CD14-positive monocyte (primary cell): ENCODE measurements at regions not wholly inside any gene's neighbourhood (a gene's known extent, or its start where the extent isn't known, plus 50 kb on each side); places are given as distances from the start of the nearest gene placed in this dataset.

Experiments used
- DNase-seq, 3 donors: peaks; one replicate each; pipeline ENCODE4 v3.0.0-alpha.2; 2011 to 2022
- H2AFZ ChIP-seq: 2 replicates; pipeline ENCODE4 v1.6.0; 2012; ENCODE audit warnings: mild to moderate bottlenecking, low read depth, low read length, inconsistent platforms; ENCODE audit not compliant: insufficient read depth, poor library complexity, severe bottlenecking
- H3K27ac ChIP-seq, 2 donors: 1 replicate in 1 of 2; 2 replicates in 1 of 2; pipeline ENCODE4 v1.5.1; 2012 to 2013; ENCODE audit warnings: low read length in 2 of 2, control low read depth in 1 of 2, inconsistent platforms in 1 of 2, low read depth in 1 of 2, mild to moderate bottlenecking in 1 of 2
- H3K27me3 ChIP-seq, 2 donors: one replicate each; pipeline versions ENCODE4 v1.6.0 to v1.6.1; 2011 to 2013; ENCODE audit warnings: low read length in 2 of 2; ENCODE audit not compliant: control insufficient read depth in 2 of 2, insufficient read depth in 2 of 2
- H3K36me3 ChIP-seq, 2 donors: replicated peaks in 1 of 2; 1 replicate in 1 of 2; 2 replicates in 1 of 2; pipeline versions ENCODE4 v1.5.1 to v1.6.1; 2012 to 2013; ENCODE audit warnings: low read length in 2 of 2, control low read depth in 1 of 2, inconsistent platforms in 1 of 2, mild to moderate bottlenecking in 1 of 2; ENCODE audit not compliant: insufficient read depth in 2 of 2, control insufficient read depth in 1 of 2
- H3K4me1 ChIP-seq, 2 donors: 1 replicate in 1 of 2; 2 replicates in 1 of 2; pipeline versions ENCODE4 v1.5.1 to v1.6.1; 2012 to 2013; ENCODE audit warnings: low read length in 2 of 2, control low read depth in 1 of 2, inconsistent platforms in 1 of 2, mild to moderate bottlenecking in 1 of 2, moderate library complexity in 1 of 2; ENCODE audit not compliant: insufficient read depth in 2 of 2, control insufficient read depth in 1 of 2
- H3K4me2 ChIP-seq: replicated peaks from 2 replicates; pipeline ENCODE3; 2012; ENCODE audit warnings: low read length, moderate library complexity, mild to moderate bottlenecking; ENCODE audit not compliant: poor library complexity, severe bottlenecking; ENCODE audit errors: extremely low read depth
- H3K4me3 ChIP-seq, 3 experiments: fragments of 200-600 bp in 1 of 3; sonication (generic) in 1 of 3; replicated peaks in 1 of 3; 1 replicate in 2 of 3; 2 replicates in 1 of 3; pipeline ENCODE4 v1.5.1; 2011 to 2013; ENCODE audit warnings: low read length in 3 of 3, mild to moderate bottlenecking in 3 of 3, control low read depth in 2 of 3, low read depth in 2 of 3, inconsistent platforms in 1 of 3, moderate library complexity in 1 of 3
- H3K79me2 ChIP-seq: 2 replicates; pipeline ENCODE4 v1.6.0; 2012; ENCODE audit warnings: mild to moderate bottlenecking, control low read depth, inconsistent platforms, low read length, moderate library complexity; ENCODE audit not compliant: insufficient read depth
- H3K9ac ChIP-seq: 2 replicates; pipeline ENCODE4 v1.6.0; 2017; ENCODE audit warnings: low read length, mild to moderate bottlenecking; ENCODE audit not compliant: insufficient read depth, poor library complexity, severe bottlenecking
- H3K9me3 ChIP-seq, 2 donors: replicated peaks in 1 of 2; 1 replicate in 1 of 2; 2 replicates in 1 of 2; pipeline versions ENCODE4 v1.5.1 to v1.6.1; 2012 to 2013; ENCODE audit warnings: low read length in 2 of 2, control low read depth in 1 of 2; ENCODE audit not compliant: control insufficient read depth in 1 of 2, insufficient read depth in 1 of 2
- H4K20me1 ChIP-seq: 2 replicates; pipeline ENCODE4 v1.6.0; 2012; ENCODE audit warnings: mild to moderate bottlenecking, low read length, control low read depth, moderate library complexity; ENCODE audit not compliant: insufficient read depth
- H3K27ac Mint-ChIP-seq, 7 donors: one replicate each; pipeline ENCODE4 v1.8.0; 2020; ENCODE audit warnings: mild to moderate bottlenecking in 7 of 7, mixed read lengths in 7 of 7, moderate library complexity in 6 of 7, inconsistent platforms in 2 of 7
- H3K27me3 Mint-ChIP-seq, 3 donors: one replicate each; pipeline ENCODE4 v1.8.0; 2021 to 2022; ENCODE audit warnings: low read depth in 3 of 3, mild to moderate bottlenecking in 3 of 3, mixed read lengths in 3 of 3, moderate library complexity in 3 of 3, inconsistent platforms in 1 of 3
- H3K36me3 Mint-ChIP-seq, 2 donors: one replicate each; pipeline ENCODE4 v1.8.0; 2020; ENCODE audit warnings: mixed read lengths in 2 of 2, inconsistent platforms in 1 of 2, mild to moderate bottlenecking in 1 of 2
- H3K4me1 Mint-ChIP-seq: one replicate; pipeline ENCODE4 v1.8.0; 2020; ENCODE audit warnings: mild to moderate bottlenecking, mixed read lengths
- H3K4me3 Mint-ChIP-seq, 2 donors: one replicate each; pipeline ENCODE4 v1.8.0; 2020; ENCODE audit warnings: mild to moderate bottlenecking in 2 of 2, mixed read lengths in 2 of 2, moderate library complexity in 1 of 2
- H3K9me3 Mint-ChIP-seq, 7 donors: one replicate each; pipeline ENCODE4 v1.8.0; 2020 to 2022; ENCODE audit warnings: mixed read lengths in 7 of 7, mild to moderate bottlenecking in 6 of 7, moderate library complexity in 6 of 7, inconsistent platforms in 2 of 7
- WGBS: methylation state at CpG from one replicate; pipeline ENCODE4 v1.1.5; 2013; ENCODE audit warnings: missing lambda C conversion rate; ENCODE audit not compliant: insufficient coverage; 5-methylcytosine and 5-hydroxymethylcytosine counted together
- intact Hi-C, 2 donors: fragments of 100-400 bp; cut with micrococcal nuclease; formaldehyde crosslinking; loops; one replicate each; pipeline versions ENCODE4 v1.15.0 to v1.15.1; 2023
- TF ChIP-seq, protein P1 (sequence below): fragments of 200-600 bp; IDR thresholded peaks from one replicate; pipeline ENCODE4 v1.8.0; 2022; ENCODE audit warnings: antibody characterized with exemption, mild to moderate bottlenecking

- no peak for DNase-seq
- Mint-ChIP-seq H3K27ac (no peak overlapping the region), H3K9me3 (peaks cover 0 to 9% (median 3%) of the 10 kb centered on the region in 7 donors), H3K4me3 (no peak overlapping the region), H3K36me3 (no peaks in the 10 kb centered on the region), H3K4me1 (no peaks in the 10 kb centered on the region), H3K27me3 (no peaks in the 10 kb centered on the region)
- Histone ChIP-seq H3K79me2 (no peaks in the 10 kb centered on the region), H4K20me1 (no peaks in the 10 kb centered on the region), H3K4me3 (no peak overlapping the region), H3K4me1 (no peaks in the 10 kb centered on the region), H3K9ac (no peak overlapping the region), H3K9me3 (no peaks in the 10 kb centered on the region), H3K4me2 (no peak overlapping the region), H3K27ac (no peak overlapping the region), H3K36me3 (no peaks in the 10 kb centered on the region), H3K27me3 (no peaks in the 10 kb centered on the region), H2AFZ (no peak overlapping the region)
- WGBS = 100% methylated on average over 1 of the region's 3 CpGs
- TF ChIP-seq, protein P1, sequence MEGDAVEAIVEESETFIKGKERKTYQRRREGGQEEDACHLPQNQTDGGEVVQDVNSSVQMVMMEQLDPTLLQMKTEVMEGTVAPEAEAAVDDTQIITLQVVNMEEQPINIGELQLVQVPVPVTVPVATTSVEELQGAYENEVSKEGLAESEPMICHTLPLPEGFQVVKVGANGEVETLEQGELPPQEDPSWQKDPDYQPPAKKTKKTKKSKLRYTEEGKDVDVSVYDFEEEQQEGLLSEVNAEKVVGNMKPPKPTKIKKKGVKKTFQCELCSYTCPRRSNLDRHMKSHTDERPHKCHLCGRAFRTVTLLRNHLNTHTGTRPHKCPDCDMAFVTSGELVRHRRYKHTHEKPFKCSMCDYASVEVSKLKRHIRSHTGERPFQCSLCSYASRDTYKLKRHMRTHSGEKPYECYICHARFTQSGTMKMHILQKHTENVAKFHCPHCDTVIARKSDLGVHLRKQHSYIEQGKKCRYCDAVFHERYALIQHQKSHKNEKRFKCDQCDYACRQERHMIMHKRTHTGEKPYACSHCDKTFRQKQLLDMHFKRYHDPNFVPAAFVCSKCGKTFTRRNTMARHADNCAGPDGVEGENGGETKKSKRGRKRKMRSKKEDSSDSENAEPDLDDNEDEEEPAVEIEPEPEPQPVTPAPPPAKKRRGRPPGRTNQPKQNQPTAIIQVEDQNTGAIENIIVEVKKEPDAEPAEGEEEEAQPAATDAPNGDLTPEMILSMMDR = no peak
- intact Hi-C loops = no loop called here
Measured at GRCh38 chr3:65093641-65094040, 405.8 kb upstream of the ADAMTS9 start.

- H3K27me3 Mint-ChIP-seq = no peaks in the 10 kb centered on the region
- H3K4me1 Mint-ChIP-seq = no peaks in the 10 kb centered on the region
- Histone ChIP-seq H3K27me3 (no peaks in the 10 kb centered on the region), H3K36me3 (no peaks in the 10 kb centered on the region), H2AFZ (no peak overlapping the region), H3K79me2 (no peaks in the 10 kb centered on the region), H3K9ac (no peak overlapping the region), H4K20me1 (no peaks in the 10 kb centered on the region), H3K9me3 (no peaks in the 10 kb centered on the region), H3K4me2 (no peak overlapping the region), H3K4me3 (no peak overlapping the region), H3K27ac (no peak overlapping the region), H3K4me1 (no peaks in the 10 kb centered on the region)
- peaks cover 0 to 9% (median 2%) of the 10 kb centered on the region in 7 donors for H3K9me3 Mint-ChIP-seq
- DNase-seq = no peak
- H3K4me3 Mint-ChIP-seq = no peak overlapping the region
- no peaks in the 10 kb centered on the region for H3K36me3 Mint-ChIP-seq
- intact Hi-C loops = no loop called here
- 70% methylated on average over 2 of the region's 3 CpGs for WGBS
- TF ChIP-seq, protein P1 = no peak
- no peak overlapping the region for H3K27ac Mint-ChIP-seq
Measured at GRCh38 chr3:65091565-65091964, 403.8 kb upstream of the ADAMTS9 start.
